ENCODE measurements at regions not wholly inside any gene's neighbourhood (a gene's known extent, or its start where the extent isn't known, plus 50 kb on each side); places are given as distances from the start of the nearest gene placed in this dataset.
A peak's percentile ranks its signal among the peaks of the same experiment; 100 is the strongest.

- intact Hi-C loops (cut with DNase I; ENCODE audit: low total_unique reads) = no loop called here
- TF ChIP-seq, protein P1, sequence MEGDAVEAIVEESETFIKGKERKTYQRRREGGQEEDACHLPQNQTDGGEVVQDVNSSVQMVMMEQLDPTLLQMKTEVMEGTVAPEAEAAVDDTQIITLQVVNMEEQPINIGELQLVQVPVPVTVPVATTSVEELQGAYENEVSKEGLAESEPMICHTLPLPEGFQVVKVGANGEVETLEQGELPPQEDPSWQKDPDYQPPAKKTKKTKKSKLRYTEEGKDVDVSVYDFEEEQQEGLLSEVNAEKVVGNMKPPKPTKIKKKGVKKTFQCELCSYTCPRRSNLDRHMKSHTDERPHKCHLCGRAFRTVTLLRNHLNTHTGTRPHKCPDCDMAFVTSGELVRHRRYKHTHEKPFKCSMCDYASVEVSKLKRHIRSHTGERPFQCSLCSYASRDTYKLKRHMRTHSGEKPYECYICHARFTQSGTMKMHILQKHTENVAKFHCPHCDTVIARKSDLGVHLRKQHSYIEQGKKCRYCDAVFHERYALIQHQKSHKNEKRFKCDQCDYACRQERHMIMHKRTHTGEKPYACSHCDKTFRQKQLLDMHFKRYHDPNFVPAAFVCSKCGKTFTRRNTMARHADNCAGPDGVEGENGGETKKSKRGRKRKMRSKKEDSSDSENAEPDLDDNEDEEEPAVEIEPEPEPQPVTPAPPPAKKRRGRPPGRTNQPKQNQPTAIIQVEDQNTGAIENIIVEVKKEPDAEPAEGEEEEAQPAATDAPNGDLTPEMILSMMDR (IDR thresholded peaks at IDR 0.05) = no peak
- TF ChIP-seq POLR2A (IDR thresholded peaks at IDR 0.05) = no peak
- 22 to 26% methylated on average over 7 of the region's 7 CpGs for WGBS, 2 donors
- DNase-seq (ENCODE audit: low spot score in 2 of 2) = peak in 1 of 2 donors; percentile 39
- no peak overlapping the region for H3K4me3 ChIP-seq (ENCODE audit: low read depth, poor library complexity, severe bottlenecking)
Observed at GRCh38 chr2:204205538-204205937, 269.0 kb downstream of the ICOS start.

- no peak for DNase-seq (ENCODE audit: low spot score in 2 of 2)
- WGBS, 2 donors = 82 to 89% methylated on average over 1 of the region's 1 CpG
Observed at GRCh38 chr2:204207866-204208265, 271.3 kb downstream of the ICOS start.

GRCh38 chr2:204213588-204213987 is 277.0 kb downstream of the ICOS start:
- intact Hi-C loops (cut with DNase I; ENCODE audit: low total_unique reads) = no loop called here
- TF ChIP-seq POLR2A (IDR thresholded peaks at IDR 0.05) = no peak
- TF ChIP-seq, protein P1 (IDR thresholded peaks at IDR 0.05) = no peak
- H3K4me3 ChIP-seq (ENCODE audit: low read depth, poor library complexity, severe bottlenecking) = no peak overlapping the region
- no peak for DNase-seq (ENCODE audit: low spot score in 2 of 2)

More at GRCh38 chr2:204207866-204208265, 271.3 kb downstream of the ICOS start:
- intact Hi-C loops (cut with DNase I; ENCODE audit: low total_unique reads) = no loop called here
- H3K4me3 ChIP-seq (ENCODE audit: low read depth, poor library complexity, severe bottlenecking) = no peak overlapping the region
- TF ChIP-seq POLR2A (IDR thresholded peaks at IDR 0.05) = no peak
- TF ChIP-seq, protein P1 (IDR thresholded peaks at IDR 0.05) = no peak

- DNase-seq (ENCODE audit: low spot score in 2 of 2) = no peak
- TF ChIP-seq POLR2A (IDR thresholded peaks at IDR 0.05) = no peak
- TF ChIP-seq, protein P1 (IDR thresholded peaks at IDR 0.05) = no peak
- intact Hi-C loops (cut with DNase I; ENCODE audit: low total_unique reads) = no loop called here
- WGBS, 2 donors = 86 to 93% methylated on average over 2 of the region's 2 CpGs
- H3K4me3 ChIP-seq (ENCODE audit: low read depth, poor library complexity, severe bottlenecking) = no peak overlapping the region
Observed at GRCh38 chr2:204218040-204218439, 281.5 kb downstream of the ICOS start.

GRCh38 chr2:204219196-204219595 is 282.6 kb downstream of the ICOS start:
- H3K4me3 ChIP-seq (ENCODE audit: low read depth, poor library complexity, severe bottlenecking) = no peak overlapping the region
- no peak for DNase-seq (ENCODE audit: low spot score in 2 of 2)
- intact Hi-C loops (cut with DNase I; ENCODE audit: low total_unique reads) = no loop called here
- no peak for TF ChIP-seq POLR2A (IDR thresholded peaks at IDR 0.05)
- TF ChIP-seq, protein P1 (IDR thresholded peaks at IDR 0.05) = no peak
- 74 to 100% methylated on average over 2 of the region's 2 CpGs for WGBS, 2 donors

DNA sequence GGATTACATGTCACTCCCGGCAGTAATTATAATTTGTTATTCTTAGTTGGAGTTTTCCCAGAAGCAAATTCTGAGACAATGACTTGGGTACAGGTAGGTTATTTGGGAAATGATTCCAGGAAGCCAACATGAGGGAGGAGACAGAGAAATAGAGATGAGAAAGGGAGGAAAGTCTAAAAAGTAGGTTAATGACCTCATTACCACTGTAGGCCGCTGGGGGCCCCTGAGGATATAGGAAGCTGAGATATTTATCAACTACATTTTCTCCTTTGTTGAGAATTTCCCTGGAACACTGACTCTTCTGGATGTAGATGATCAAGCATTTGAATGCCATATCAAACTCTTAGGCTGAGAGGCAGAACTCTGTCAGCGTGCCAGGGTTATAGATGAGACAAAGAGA is 284.3 kb downstream of the ICOS start:
- 71 to 76% methylated on average over 3 of the region's 3 CpGs for WGBS, 2 donors
- intact Hi-C loops (cut with DNase I; ENCODE audit: low total_unique reads) = no loop called here
- TF ChIP-seq, protein P1 (IDR thresholded peaks at IDR 0.05) = no peak
- no peak for TF ChIP-seq POLR2A (IDR thresholded peaks at IDR 0.05)

More for the DNA sequence above, 284.3 kb downstream of the ICOS start:
- no peak overlapping the region for H3K4me3 ChIP-seq (ENCODE audit: low read depth, poor library complexity, severe bottlenecking)
- no peak for DNase-seq (ENCODE audit: low spot score in 2 of 2)

All from lower leg skin (tissue), 4 donors.